A673 (cell line): ENCODE measurements at regions not wholly inside any gene's neighbourhood (a gene's known extent, or its start where the extent isn't known, plus 50 kb on each side); places are given as distances from the start of the nearest gene placed in this dataset.

Experiments
- BruUV-seq: library from RNA; stranded (reverse); fragments of 400-500 nt; replicated peaks from 2 replicates; lab custom pipeline; 2021; lab: Mats Ljungman, UMichigan
- CTCF ChIA-PET: fragments of 300-600 bp; sonication (Branson Sonifier 250); formaldehyde crosslinking; loops from one replicate; lab custom pipeline; 2022; ENCODE audit warnings: antibody characterized with exemption; lab: Charles Lee
- POLR2A ChIA-PET: fragments of 300-600 bp; sonication (Branson Sonifier 250); formaldehyde crosslinking; loops from one replicate; lab custom pipeline; 2022; ENCODE audit warnings: antibody characterized with exemption; ENCODE audit not compliant: low non-redundant PET; lab: Charles Lee
- DNase-seq: peaks from one replicate; pipeline ENCODE4 v3.0.0-alpha.2; 2015; ENCODE audit warnings: low spot score
- H3K27ac ChIP-seq: fragments of 200-600 bp; sonication (generic); 2 replicates; pipeline ENCODE4 v1.5.1; 2016; ENCODE audit warnings: mixed run types, low read depth, mild to moderate bottlenecking, mixed read lengths, antibody characterized with exemption, low read length; ENCODE audit not compliant: poor library complexity, severe bottlenecking
- H3K27me3 ChIP-seq: fragments of 200-600 bp; sonication (generic); replicated peaks from 2 replicates; pipeline ENCODE4 v1.6.1; 2017; ENCODE audit warnings: mixed run types, low read depth, mild to moderate bottlenecking, mixed read lengths, antibody characterized with exemption, low read length; ENCODE audit not compliant: insufficient read depth, poor library complexity
- H3K36me3 ChIP-seq: fragments of 200-600 bp; sonication (generic); 2 replicates; pipeline ENCODE4 v1.6.1; 2016; ENCODE audit warnings: mixed run types, mild to moderate bottlenecking, mixed read lengths, antibody characterized with exemption, low read length; ENCODE audit not compliant: insufficient read depth, poor library complexity, severe bottlenecking
- H3K4me1 ChIP-seq: fragments of 200-600 bp; sonication (generic); 2 replicates; pipeline ENCODE4 v1.6.1; 2017; ENCODE audit warnings: mixed run types, mild to moderate bottlenecking, mixed read lengths, antibody characterized with exemption, low read length; ENCODE audit not compliant: insufficient read depth, poor library complexity, severe bottlenecking
- H3K4me3 ChIP-seq: fragments of 200-600 bp; sonication (generic); 2 replicates; pipeline ENCODE4 v1.5.1; 2016; ENCODE audit warnings: low read depth, mixed run types, mild to moderate bottlenecking, mixed read lengths, low read length; ENCODE audit not compliant: poor library complexity, severe bottlenecking
- H3K9me3 ChIP-seq: fragments of 200-600 bp; sonication (generic); 2 replicates; pipeline ENCODE4 v1.6.1; 2016; ENCODE audit warnings: mixed run types, low read depth, mild to moderate bottlenecking, mixed read lengths, antibody characterized with exemption, low read length; ENCODE audit not compliant: poor library complexity, severe bottlenecking
- EZH2 ChIP-seq: fragments of 200-600 bp; sonication (generic); IDR thresholded peaks from 2 replicates; pipeline ENCODE4 v1.6.1; 2017; ENCODE audit warnings: borderline replicate concordance, low read depth, mild to moderate bottlenecking, mixed read lengths, antibody characterized with exemption, low read length; ENCODE audit not compliant: poor library complexity, severe bottlenecking
- intact Hi-C: fragments of 100-400 bp; cut with micrococcal nuclease; formaldehyde crosslinking; loops from one replicate; pipeline ENCODE4 v1.10.0; 2022; ENCODE audit not compliant: unreplicated experiment
- TF ChIP-seq, protein P1 (sequence below): fragments of 300-800, 200-600 bp; sonication (generic); conservative IDR thresholded peaks from 2 replicates; pipeline ENCODE4 v1.5.1; 2017; ENCODE audit warnings: low read depth, mild to moderate bottlenecking, antibody characterized with exemption, low read length, moderate library complexity, mixed read lengths

DNA sequence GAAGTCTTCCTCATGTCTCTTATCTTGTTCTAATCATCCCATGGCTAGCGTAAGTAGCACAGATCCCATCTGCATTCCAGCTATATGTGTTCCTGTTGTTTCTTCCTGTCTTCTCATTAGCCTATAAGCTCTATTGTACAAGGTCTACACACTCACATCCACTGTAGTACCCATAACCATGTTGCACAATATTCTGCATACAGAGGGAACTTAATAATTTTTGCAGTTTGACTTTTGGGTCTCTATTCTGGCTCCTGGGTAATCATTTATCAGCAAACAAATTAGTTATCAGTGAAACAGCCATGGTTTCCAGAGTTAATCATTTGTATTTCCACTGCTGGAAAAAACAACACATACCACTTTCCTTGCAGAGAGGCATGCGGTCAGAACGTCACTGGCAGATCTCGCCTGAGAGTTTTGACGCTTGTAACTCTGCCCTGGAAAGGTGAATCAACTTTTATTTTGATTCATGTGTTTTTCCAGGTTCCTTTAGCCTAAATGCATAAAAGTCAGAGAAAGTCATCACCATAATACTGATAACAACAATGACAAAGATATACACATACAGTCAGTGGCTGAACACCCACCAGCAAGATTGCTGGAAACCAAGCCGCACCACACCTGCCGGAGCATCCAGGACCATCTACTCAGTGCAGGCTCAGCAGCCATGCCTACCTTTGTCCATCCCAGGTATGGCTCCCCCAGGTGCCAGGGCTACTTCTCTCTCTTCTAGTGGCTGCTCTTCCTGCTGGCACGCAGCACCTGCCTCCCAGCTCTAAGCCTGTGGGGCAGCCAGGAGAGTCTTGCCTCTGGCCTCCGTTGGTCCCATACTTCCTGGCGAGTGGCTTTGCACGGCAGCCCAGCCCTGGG, 158.2 kb downstream of the QRSL1 start:
- DNase-seq = no peak
- CTCF ChIA-PET = no interaction called here
- no TSS peak for BruUV-seq
- POLR2A ChIA-PET = no interaction called here
- Histone ChIP-seq H3K36me3 (no peaks in the 10 kb centered on the region), H3K27me3 (no peaks in the 10 kb centered on the region), H3K4me3 (no peak overlapping the region), H3K9me3 (no peaks in the 10 kb centered on the region), H3K27ac (no peak overlapping the region), H3K4me1 (no peaks in the 10 kb centered on the region)
- intact Hi-C loops = no loop called here
- no peak for TF ChIP-seq EZH2
- TF ChIP-seq, protein P1, sequence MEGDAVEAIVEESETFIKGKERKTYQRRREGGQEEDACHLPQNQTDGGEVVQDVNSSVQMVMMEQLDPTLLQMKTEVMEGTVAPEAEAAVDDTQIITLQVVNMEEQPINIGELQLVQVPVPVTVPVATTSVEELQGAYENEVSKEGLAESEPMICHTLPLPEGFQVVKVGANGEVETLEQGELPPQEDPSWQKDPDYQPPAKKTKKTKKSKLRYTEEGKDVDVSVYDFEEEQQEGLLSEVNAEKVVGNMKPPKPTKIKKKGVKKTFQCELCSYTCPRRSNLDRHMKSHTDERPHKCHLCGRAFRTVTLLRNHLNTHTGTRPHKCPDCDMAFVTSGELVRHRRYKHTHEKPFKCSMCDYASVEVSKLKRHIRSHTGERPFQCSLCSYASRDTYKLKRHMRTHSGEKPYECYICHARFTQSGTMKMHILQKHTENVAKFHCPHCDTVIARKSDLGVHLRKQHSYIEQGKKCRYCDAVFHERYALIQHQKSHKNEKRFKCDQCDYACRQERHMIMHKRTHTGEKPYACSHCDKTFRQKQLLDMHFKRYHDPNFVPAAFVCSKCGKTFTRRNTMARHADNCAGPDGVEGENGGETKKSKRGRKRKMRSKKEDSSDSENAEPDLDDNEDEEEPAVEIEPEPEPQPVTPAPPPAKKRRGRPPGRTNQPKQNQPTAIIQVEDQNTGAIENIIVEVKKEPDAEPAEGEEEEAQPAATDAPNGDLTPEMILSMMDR = no peak

DNA sequence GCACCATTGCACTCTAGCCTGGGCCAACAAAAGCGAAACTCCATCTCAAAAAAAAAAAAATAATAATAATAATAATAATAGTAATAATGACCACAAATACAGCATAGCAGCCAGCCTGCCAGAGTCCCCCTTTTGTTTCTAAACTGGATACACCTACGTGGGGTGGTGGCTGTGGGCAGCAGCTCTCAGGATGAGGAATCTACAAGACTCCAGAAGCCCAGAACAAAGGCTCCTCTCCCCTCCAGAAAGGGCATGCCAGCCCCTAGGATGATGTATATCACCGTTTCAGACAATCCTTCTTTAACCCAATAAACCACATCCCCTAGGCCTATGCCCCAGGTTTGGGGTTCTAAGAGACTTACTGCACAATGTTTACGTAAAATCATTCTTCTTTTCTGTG, 155.9 kb downstream of the QRSL1 start:
- H3K4me1 ChIP-seq = no peaks in the 10 kb centered on the region
- TF ChIP-seq EZH2 = no peak
- TF ChIP-seq, protein P1 = no peak
- CTCF ChIA-PET = no interaction called here
- no TSS peak for BruUV-seq
- H3K27ac ChIP-seq = no peak overlapping the region
- no peaks in the 10 kb centered on the region for H3K9me3 ChIP-seq
- DNase-seq = no peak
- H3K27me3 ChIP-seq = no peaks in the 10 kb centered on the region
- POLR2A ChIA-PET = no interaction called here
- no peaks in the 10 kb centered on the region for H3K36me3 ChIP-seq
- intact Hi-C loops = no loop called here
- H3K4me3 ChIP-seq = no peak overlapping the region

- DNase-seq = no peak
Observed at GRCh38 chr6:106783640-106784566, 154.5 kb downstream of the QRSL1 start.

More at GRCh38 chr6:106783640-106784566, 154.5 kb downstream of the QRSL1 start:
- Histone ChIP-seq H3K9me3 (peaks cover 2% of the 10 kb centered on the region), H3K4me3 (no peak overlapping the region), H3K36me3 (no peaks in the 10 kb centered on the region), H3K4me1 (no peaks in the 10 kb centered on the region), H3K27ac (no peak overlapping the region), H3K27me3 (no peaks in the 10 kb centered on the region)
- POLR2A ChIA-PET = interaction anchor here (0.6 kb wide), 1 partner anchor 183 kb away, joined by 12 read pairs; no protein-coding TSS in a partner anchor
- no TSS peak for BruUV-seq
- intact Hi-C loops = no loop called here
- TF ChIP-seq EZH2 = no peak
- TF ChIP-seq, protein P1 = no peak
- CTCF ChIA-PET = no interaction called here
